ENCODE measurements at regions not wholly inside any gene's neighbourhood (a gene's known extent, or its start where the extent isn't known, plus 50 kb on each side); places are given as distances from the start of the nearest gene placed in this dataset.
"Not testable (repeated sequence)": the region's sequence is repeated elsewhere in the genome, so short reads cannot be mapped to it uniquely, and the experiment has no call there.

- ATAC-seq (replicated peaks in 6 of 8) = no peak
- H3K27ac ChIP-seq = no peak overlapping the region
- in situ Hi-C loops (cut with MboI; ENCODE audit: low pct_unique_long_range_greater_than_20kb in 2 of 9, low sequenced_read_pairs in 9 of 9, unreplicated experiment in 9 of 9) = no loop called here
- H3K4me3 ChIP-seq = no peak overlapping the region
- H3K4me1 ChIP-seq (replicated peaks in 1 of 2) = no peaks in the 10 kb centered on the region
Observed at GRCh38 chr2:66003931-66004330, 431.0 kb upstream of the MEIS1 start.

DNA sequence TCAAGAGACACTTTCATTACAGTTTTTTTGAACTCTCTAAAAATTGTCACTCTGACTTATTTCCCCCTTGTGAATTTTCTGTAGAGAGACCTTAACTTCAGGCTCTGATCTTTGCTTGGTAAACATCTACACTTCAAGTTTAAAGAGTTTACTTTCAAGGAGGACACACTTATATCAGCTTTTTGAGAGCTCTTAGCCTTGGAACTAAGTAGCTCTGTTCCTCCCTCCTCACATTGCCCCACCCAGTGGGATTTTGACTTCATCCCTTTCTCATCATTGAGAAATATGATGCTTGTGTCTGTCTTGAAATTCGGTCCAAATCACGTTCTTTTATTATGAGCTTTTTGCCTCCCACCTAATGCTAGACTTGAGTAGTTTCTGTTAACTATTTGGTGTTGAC lies 433.4 kb upstream of the MEIS1 start:
- H3K4me3 ChIP-seq = no peak overlapping the region
- in situ Hi-C loops (cut with MboI; ENCODE audit: low pct_unique_long_range_greater_than_20kb in 2 of 9, low sequenced_read_pairs in 9 of 9, unreplicated experiment in 9 of 9) = no loop called here
- 0 to 100% (median 83%) methylated on average over 1 to 2 of the region's 2 CpGs; no CpG with 5 or more reads in 3 of the 10 experiments for WGBS, 10 experiments
- no peaks in the 10 kb centered on the region for H3K4me1 ChIP-seq (replicated peaks in 1 of 2)
- ATAC-seq (replicated peaks in 6 of 8) = no peak
- H3K27ac ChIP-seq = no peak overlapping the region

GRCh38 chr2:66000901-66001300 lies 434.0 kb upstream of the MEIS1 start:
- H3K4me1 ChIP-seq (replicated peaks in 1 of 2) = no peaks in the 10 kb centered on the region
- no peak overlapping the region for H3K4me3 ChIP-seq
- ATAC-seq (replicated peaks in 6 of 8) = peak in 1 of 8 experiments; percentile 59
- WGBS, 10 experiments = 0 to 80% (median 36%) methylated on average over 1 of the region's 1 CpG; no CpG with 5 or more reads in 4 of the 10 experiments
- in situ Hi-C loops (cut with MboI; ENCODE audit: low pct_unique_long_range_greater_than_20kb in 2 of 9, low sequenced_read_pairs in 9 of 9, unreplicated experiment in 9 of 9) = no loop called here
- H3K27ac ChIP-seq = no peak overlapping the region

DNA sequence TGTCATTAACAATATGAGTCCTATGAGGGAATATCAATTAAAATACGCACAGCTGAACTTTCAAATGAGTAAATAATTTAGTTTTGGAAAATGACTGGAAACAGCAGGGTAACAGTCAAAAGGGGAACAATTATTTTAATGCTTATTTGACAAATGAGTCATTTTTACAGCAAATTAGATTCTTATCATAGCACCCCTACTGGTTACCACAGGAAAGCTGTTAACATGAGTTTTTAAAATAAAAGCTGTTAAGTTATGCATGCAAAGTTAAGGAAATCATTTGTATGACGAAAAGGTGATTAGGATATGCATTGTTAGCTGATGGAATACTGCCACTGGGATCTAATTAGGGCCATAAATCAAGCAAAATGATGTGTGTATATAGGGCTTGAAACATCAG lies 435.1 kb upstream of the MEIS1 start:
- H3K4me3 ChIP-seq = no peak overlapping the region
- H3K27ac ChIP-seq = no peak overlapping the region
- in situ Hi-C loops (cut with MboI; ENCODE audit: low pct_unique_long_range_greater_than_20kb in 2 of 9, low sequenced_read_pairs in 9 of 9, unreplicated experiment in 9 of 9) = no loop called here
- 5 to 77% (median 26%) methylated on average over 1 to 2 of the region's 2 CpGs for WGBS, 10 experiments
- ATAC-seq (replicated peaks in 6 of 8) = no peak
- H3K4me1 ChIP-seq (replicated peaks in 1 of 2) = no peaks in the 10 kb centered on the region

GRCh38 chr2:65999103-65999502 lies 435.8 kb upstream of the MEIS1 start:
- no peak for ATAC-seq (replicated peaks in 6 of 8)
- Histone ChIP-seq H3K4me3 (no peak overlapping the region), H3K4me1 (replicated peaks in 1 of 2) (no peaks in the 10 kb centered on the region), H3K27ac (no peak overlapping the region)
- WGBS, 10 experiments = 43 to 100% (median 91%) methylated on average over 1 to 2 of the region's 2 CpGs; no CpG with 5 or more reads in 5 of the 10 experiments
- in situ Hi-C loops (cut with MboI; ENCODE audit: low pct_unique_long_range_greater_than_20kb in 2 of 9, low sequenced_read_pairs in 9 of 9, unreplicated experiment in 9 of 9) = no loop called here

DNA sequence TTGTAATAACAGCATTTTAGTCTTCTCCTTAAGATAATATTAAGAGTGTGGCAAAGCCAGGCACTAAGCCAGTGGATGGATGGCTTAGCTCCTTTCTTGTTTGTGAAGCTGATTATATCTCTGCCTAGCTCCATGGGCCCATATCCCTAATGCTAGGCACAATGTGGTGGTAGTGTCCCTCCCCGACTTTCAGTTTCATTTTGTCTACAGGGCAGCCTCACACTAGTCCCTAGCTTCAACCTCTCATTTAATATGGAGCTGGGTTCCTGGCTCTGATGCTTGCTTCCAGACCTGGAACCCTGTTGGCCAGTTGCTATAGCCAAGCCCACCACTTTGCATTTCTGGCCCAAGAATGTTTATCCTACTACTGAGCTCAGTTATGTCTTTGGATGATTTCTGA lies 437.0 kb upstream of the MEIS1 start:
- 0 to 80% methylated on average over 1 of the region's 1 CpG; no CpG with 5 or more reads in 8 of the 10 experiments for WGBS, 10 experiments
- Histone ChIP-seq H3K27ac (no peak overlapping the region), H3K4me1 (replicated peaks in 1 of 2) (no peaks in the 10 kb centered on the region), H3K4me3 (no peak overlapping the region)
- in situ Hi-C loops (cut with MboI; ENCODE audit: low pct_unique_long_range_greater_than_20kb in 2 of 9, low sequenced_read_pairs in 9 of 9, unreplicated experiment in 9 of 9) = no loop called here
- peak in 1 of 8 experiments; percentile 62 for ATAC-seq (replicated peaks in 6 of 8)

GRCh38 chr2:65992198-65992554 lies 442.7 kb upstream of the MEIS1 start:
- Histone ChIP-seq H3K4me3 (no peak overlapping the region), H3K4me1 (replicated peaks in 1 of 2) (no peaks in the 10 kb centered on the region), H3K27ac (no peak overlapping the region)
- 10 to 92% (median 73%) methylated on average over 2 to 4 of the region's 4 CpGs; no CpG with 5 or more reads in 5 of the 10 experiments for WGBS, 10 experiments
- in situ Hi-C loops (cut with MboI; ENCODE audit: low pct_unique_long_range_greater_than_20kb in 2 of 9, low sequenced_read_pairs in 9 of 9, unreplicated experiment in 9 of 9) = no loop called here
- no peak for ATAC-seq (replicated peaks in 6 of 8)

GRCh38 chr2:65991381-65992197 lies 443.3 kb upstream of the MEIS1 start:
- WGBS, 10 experiments = 0 to 90% (median 48%) methylated on average over 2 to 8 of the region's 9 CpGs
- in situ Hi-C loops (cut with MboI; ENCODE audit: low pct_unique_long_range_greater_than_20kb in 2 of 9, low sequenced_read_pairs in 9 of 9, unreplicated experiment in 9 of 9) = no loop called here
- H3K27ac ChIP-seq = no peak overlapping the region
- H3K4me3 ChIP-seq = no peak overlapping the region
- peak in 2 of 8 experiments; percentile 23 to 40 for ATAC-seq (replicated peaks in 6 of 8)
- H3K4me1 ChIP-seq (replicated peaks in 1 of 2) = no peaks in the 10 kb centered on the region

DNA sequence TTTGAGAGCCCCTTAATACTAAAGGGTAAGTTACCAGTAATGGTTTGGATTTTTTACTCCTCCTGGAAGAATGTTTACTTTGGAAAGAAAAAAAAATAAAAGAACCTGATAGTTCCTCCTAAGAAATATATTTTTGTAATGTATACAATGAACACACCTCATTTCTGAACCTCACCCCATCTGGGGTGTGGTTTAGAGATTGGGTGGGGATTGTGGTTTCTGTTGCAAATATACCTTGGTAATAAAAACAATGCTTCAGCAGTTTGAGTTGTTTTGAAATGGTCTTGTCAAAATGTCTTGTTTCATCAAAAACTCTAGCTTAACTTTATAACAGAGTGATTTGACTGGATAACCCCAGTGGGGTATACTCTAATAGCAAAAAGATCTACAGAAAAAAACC lies 448.9 kb upstream of the MEIS1 start:
- in situ Hi-C loops (cut with MboI; ENCODE audit: low pct_unique_long_range_greater_than_20kb in 2 of 9, low sequenced_read_pairs in 9 of 9, unreplicated experiment in 9 of 9) = no loop called here
- Histone ChIP-seq H3K4me3 (no peak overlapping the region), H3K4me1 (replicated peaks in 1 of 2) (no peaks in the 10 kb centered on the region), H3K27ac (no peak overlapping the region)
- ATAC-seq (replicated peaks in 6 of 8) = peak in 1 of 8 experiments; percentile 34

GRCh38 chr2:65980531-65980930 lies 454.4 kb upstream of the MEIS1 start:
- Histone ChIP-seq H3K4me1 (replicated peaks in 1 of 2) (no peaks in the 10 kb centered on the region), H3K4me3 (no peak overlapping the region), H3K27ac (no peak overlapping the region)
- WGBS, 10 experiments = 0 to 100% (median 28%) methylated on average over 1 of the region's 1 CpG; no CpG with 5 or more reads in 6 of the 10 experiments
- in situ Hi-C loops (cut with MboI; ENCODE audit: low pct_unique_long_range_greater_than_20kb in 2 of 9, low sequenced_read_pairs in 9 of 9, unreplicated experiment in 9 of 9) = no loop called here
- no peak for ATAC-seq (replicated peaks in 6 of 8)

GRCh38 chr2:65979446-65979845 lies 455.5 kb upstream of the MEIS1 start:
- in situ Hi-C loops (cut with MboI; ENCODE audit: low pct_unique_long_range_greater_than_20kb in 2 of 9, low sequenced_read_pairs in 9 of 9, unreplicated experiment in 9 of 9) = no loop called here
- ATAC-seq (replicated peaks in 6 of 8) = no peak
- H3K27ac ChIP-seq = no peak overlapping the region
- H3K4me3 ChIP-seq = no peak overlapping the region
- WGBS, 10 experiments = 10 to 100% (median 96%) methylated on average over 1 to 6 of the region's 7 CpGs; no CpG with 5 or more reads in 3 of the 10 experiments
- no peaks in the 10 kb centered on the region for H3K4me1 ChIP-seq (replicated peaks in 1 of 2)

GRCh38 chr2:65974067-65974723 lies 460.7 kb upstream of the MEIS1 start:
- WGBS, 10 experiments = 20 to 100% (median 60%) methylated on average over 1 to 3 of the region's 3 CpGs; no CpG with 5 or more reads in 1 of the 10 experiments
- ATAC-seq (replicated peaks in 6 of 8) = peak in 2 of 8 experiments; percentile 61 to 76
- Histone ChIP-seq H3K27ac (no peak overlapping the region), H3K4me1 (replicated peaks in 1 of 2) (no peaks in the 10 kb centered on the region), H3K4me3 (no peak overlapping the region)
- in situ Hi-C loops (cut with MboI; ENCODE audit: low pct_unique_long_range_greater_than_20kb in 2 of 9, low sequenced_read_pairs in 9 of 9, unreplicated experiment in 9 of 9) = no loop called here

DNA sequence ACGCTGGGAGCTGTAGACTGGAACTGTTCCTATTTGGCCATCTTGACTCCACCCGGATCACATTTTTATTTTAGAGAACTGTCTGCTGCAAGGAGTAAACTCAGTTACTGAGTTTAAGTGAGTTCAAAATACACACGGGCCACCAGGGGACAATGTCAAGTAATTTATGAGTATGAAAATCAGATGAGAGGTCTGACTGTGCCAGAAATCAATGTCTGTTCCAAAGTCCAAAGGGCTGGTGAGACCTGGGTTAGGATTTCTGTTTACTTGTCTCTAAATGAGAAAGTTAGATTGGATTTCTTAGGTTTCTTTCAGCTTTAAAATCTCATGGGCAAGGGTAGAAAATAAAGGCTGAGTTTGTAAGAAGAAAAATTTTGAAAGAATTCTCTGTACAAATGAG lies 465.8 kb upstream of the MEIS1 start:
- ATAC-seq (replicated peaks in 6 of 8) = no peak
- WGBS, 10 experiments = 0 to 100% (median 69%) methylated on average over 1 to 3 of the region's 3 CpGs; no CpG with 5 or more reads in 3 of the 10 experiments
- Histone ChIP-seq H3K27ac (no peak overlapping the region), H3K4me3 (no peak overlapping the region), H3K4me1 (replicated peaks in 1 of 2) (no peaks in the 10 kb centered on the region)
- in situ Hi-C loops (cut with MboI; ENCODE audit: low pct_unique_long_range_greater_than_20kb in 2 of 9, low sequenced_read_pairs in 9 of 9, unreplicated experiment in 9 of 9) = no loop called here

GRCh38 chr2:65963303-65963702 lies 471.6 kb upstream of the MEIS1 start:
- 100% methylated on average over 1 of the region's 5 CpGs; no CpG with 5 or more reads in 9 of the 10 experiments for WGBS, 10 experiments
- ATAC-seq (replicated peaks in 6 of 8); H3K4me3 ChIP-seq; H3K27ac ChIP-seq; H3K4me1 ChIP-seq (replicated peaks in 1 of 2); in situ Hi-C loops (cut with MboI; ENCODE audit: low pct_unique_long_range_greater_than_20kb in 2 of 9, low sequenced_read_pairs in 9 of 9, unreplicated experiment in 9 of 9): not testable (repeated sequence)

Measured in motor neuron (in vitro differentiated cells).